HG03460 (cell line): ENCODE measurements at regions not wholly inside any gene's neighbourhood (a gene's known extent, or its start where the extent isn't known, plus 50 kb on each side); places are given as distances from the start of the nearest gene placed in this dataset.
A peak's percentile ranks its signal among the peaks of the same experiment; 100 is the strongest.

Experiments used
- ATAC-seq: cut with Tn5 transposase; IDR thresholded peaks from one replicate; pipeline ENCODE4 v1.9.1; 2021; ENCODE audit not compliant: unreplicated experiment

- no peak for ATAC-seq
Measured at GRCh38 chr4:101596781-101597552, 193.6 kb upstream of the BANK1 start.

GRCh38 chr4:101594588-101594987 is 195.9 kb upstream of the BANK1 start:
- no peak for ATAC-seq

- ATAC-seq, result no peak
Measured at GRCh38 chr4:101593666-101594065, 196.9 kb upstream of the BANK1 start.

- ATAC-seq, result no peak
Measured at GRCh38 chr4:101584306-101584705, 206.2 kb upstream of the BANK1 start.

DNA sequence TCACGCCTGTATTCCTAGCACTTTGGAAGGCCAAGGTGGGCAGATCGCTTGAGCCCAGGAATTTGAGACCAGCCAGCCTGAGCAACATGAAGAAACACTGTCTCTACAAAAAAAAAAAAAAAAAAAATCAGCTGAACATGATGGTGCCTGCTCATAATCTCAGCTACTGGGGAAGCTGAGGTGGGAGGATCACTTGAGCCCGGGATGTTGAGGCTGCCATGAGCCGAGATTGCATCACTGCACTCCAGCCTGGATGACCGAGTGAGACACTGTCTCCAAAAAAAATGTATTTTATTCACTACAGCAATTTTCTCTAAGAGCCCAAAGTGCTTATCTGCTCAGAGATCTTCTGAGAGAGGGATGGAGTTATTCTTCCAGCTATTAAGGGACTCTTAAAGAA is 215.8 kb upstream of the PPP3CA start:
- ATAC-seq, result no peak

DNA sequence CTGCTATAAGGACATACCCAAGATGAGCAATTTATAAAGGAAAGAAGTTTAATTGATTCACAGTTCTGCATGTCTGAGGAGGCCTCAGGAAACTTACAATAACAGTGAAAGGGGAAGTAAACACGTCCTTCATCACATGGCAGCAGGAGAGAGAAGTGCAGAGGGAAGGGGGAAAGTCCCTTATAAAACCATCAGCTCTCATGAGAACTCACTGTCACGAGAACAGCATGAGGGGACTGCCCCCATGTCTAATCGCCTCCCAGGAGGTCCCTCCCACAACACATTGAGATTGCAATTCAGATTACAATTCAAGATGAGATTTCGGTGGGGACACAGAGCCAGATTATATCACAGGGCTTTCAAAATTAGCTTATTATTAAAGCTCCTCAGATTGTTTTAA is 209.5 kb upstream of the PPP3CA start:
- no peak for ATAC-seq

DNA sequence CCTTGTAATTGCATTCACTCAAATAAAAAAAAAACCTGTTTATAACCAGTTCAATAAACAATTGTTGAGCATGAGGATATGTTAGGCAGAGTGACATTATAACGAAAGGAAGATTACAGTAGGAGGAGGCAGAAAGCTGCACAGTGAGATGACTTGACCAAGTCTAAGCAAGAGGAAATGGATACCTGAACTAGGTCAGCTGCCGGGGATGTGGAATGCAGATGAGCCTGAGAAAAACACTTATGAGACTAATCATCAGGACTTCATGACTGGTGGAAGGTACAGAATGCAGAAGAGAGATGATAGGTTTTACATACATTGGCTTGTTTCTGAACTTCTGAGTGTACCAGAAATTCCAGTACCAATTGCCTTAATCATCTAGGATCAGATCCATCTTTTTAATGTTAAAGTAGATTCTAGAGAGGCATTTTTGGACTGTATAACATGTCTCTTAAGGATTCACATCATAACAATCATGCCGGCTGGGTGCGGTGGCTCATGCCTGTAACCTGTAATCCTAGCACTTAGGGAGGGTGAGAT is 208.1 kb upstream of the PPP3CA start:
- no peak for ATAC-seq

DNA sequence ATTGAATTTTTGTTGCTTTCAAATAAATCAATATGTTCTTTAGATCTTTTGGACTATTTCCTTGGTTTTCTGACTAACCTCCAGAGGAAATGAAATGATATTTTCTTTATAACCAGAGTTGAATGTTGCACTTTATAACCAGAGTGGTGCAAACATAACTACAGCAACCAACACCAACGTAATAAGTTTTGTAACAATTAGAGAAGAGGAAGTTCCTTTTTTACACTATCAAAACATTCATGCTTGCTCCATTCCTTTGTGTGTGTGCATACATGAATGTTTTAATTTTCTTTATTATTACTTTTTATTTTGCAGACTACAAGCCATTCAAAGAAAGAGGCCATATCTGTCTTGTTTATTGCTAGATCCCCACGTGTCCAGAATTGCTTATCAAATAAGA is 193.0 kb upstream of the PPP3CA start:
- ATAC-seq, result no peak

DNA sequence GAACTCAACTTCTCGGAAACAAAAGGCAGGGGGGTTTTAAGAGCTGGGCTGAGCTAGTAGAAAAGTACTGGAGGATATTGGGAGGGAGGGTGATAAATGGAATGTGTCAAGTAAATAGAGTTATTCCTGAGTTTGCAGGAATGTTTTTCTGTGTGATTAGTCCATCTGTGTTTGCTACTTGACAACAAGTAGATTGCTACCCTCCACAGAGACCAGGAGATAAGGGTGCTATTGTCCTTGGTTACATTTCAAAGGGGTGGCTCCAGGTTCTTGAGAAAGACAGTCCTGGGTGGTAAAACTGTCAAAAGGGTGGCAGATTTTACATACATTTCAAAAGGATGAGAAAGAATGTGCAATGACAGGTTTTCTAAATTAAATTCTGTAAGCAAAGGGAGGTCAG is 181.2 kb upstream of the PPP3CA start:
- ATAC-seq, result no peak

- peak; percentile 95 for ATAC-seq
Measured at GRCh38 chr4:101527188-101527587, 179.9 kb upstream of the PPP3CA start.

DNA sequence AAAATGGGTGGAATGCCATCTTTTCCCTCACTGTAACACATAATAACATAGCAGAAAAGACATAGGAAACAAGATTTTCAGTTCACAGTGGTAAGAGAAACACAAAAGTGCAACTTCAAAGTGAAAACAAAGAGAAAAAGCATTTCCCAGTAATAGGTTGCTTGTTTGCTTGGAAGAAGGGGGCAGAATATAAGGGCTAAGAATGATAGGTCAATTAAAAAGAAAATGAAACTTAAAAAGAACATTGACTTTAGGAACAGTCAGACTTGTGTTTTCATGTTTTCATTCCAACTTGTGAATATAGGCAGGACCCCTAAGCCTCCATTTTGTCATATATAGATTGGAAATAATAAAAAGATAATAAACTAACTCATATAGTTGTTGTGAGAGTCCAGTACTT is 168.2 kb upstream of the PPP3CA start:
- ATAC-seq, result no peak

- ATAC-seq, result no peak
Measured at GRCh38 chr4:101515099-101515498, 167.8 kb upstream of the PPP3CA start.

DNA sequence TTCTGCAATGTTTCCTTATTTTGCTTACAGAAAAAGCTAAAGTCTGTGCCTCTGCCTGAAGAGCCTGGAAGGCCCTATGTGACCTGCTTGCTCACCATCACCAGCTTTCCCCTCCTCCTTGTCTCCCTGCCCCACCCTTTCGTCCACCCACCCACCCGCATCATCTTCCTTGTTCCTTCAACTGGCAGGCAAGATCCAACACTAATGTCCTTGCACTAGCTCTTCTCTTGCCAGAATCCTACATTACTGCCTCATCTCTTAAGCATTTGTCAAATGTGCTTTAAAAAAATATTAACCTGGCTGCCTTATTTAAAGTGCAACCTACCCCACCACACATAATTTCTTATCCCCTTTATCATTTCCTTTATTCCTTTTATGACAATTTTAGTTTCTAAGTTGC is 165.1 kb upstream of the PPP3CA start:
- no peak for ATAC-seq

- no peak for ATAC-seq
Measured at GRCh38 chr4:101501421-101501820, 154.1 kb upstream of the PPP3CA start.

DNA sequence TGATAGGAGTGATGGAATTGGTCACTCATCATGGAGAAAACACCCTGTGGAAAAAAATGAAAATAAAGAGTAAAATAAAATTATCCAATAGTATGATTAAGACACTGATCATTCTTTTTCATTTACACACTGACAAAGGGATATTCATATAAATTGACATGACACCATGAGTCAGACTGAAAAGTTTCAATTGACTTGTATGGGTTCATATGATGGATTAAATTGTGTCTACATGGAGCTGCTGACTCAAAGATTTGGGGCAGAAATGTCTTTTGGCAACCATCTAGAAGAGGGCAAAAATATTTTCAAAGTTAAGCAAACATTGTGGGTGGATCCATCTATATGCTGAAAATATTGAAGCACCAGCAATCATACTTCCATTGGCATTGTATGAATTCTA is 153.4 kb upstream of the PPP3CA start:
- ATAC-seq, result no peak

DNA sequence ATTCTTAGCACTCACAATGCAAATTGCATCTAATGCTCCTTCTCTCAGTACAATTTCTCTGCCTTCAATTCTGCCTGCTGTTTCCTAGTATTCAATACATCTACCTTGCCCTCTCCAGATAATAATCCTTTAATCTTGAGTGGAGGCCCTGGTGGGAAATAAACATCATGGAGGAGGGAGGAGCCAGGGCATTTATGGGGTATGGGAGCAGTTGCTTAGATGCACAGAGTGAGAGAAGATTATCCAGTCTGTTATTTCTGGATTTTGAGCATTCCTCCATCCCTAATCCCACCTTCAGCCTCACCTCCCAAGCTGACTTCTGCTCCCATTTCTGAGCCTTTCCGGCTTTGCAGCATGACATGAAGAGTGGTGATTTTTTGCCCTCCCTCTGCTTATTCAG is 127.9 kb upstream of the PPP3CA start:
- no peak for ATAC-seq

GRCh38 chr4:101471201-101471600 is 123.9 kb upstream of the PPP3CA start:
- ATAC-seq, result no peak

GRCh38 chr4:101464596-101464995 is 117.3 kb upstream of the PPP3CA start:
- no peak for ATAC-seq

DNA sequence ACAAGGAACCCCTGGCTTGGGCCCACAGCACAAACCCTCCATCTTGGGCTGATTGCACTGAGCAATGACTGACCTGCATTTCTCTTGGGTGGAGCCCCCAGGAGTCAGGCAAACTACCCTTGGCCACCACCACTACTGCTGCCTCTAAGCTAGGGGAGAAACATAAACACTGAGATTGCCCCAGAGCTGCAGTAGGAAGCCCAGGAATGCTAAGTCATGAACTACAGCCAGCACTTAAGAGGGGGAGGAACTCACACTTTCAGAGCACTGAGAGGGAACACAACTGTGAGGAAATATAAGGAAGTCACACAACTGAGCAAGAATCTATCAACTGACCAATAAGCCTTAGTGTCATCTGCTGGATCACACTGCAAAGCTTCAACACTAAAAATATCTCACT is 111.6 kb upstream of the PPP3CA start:
- no peak for ATAC-seq

GRCh38 chr4:101458473-101458872 is 111.1 kb upstream of the PPP3CA start:
- ATAC-seq, result no peak

DNA sequence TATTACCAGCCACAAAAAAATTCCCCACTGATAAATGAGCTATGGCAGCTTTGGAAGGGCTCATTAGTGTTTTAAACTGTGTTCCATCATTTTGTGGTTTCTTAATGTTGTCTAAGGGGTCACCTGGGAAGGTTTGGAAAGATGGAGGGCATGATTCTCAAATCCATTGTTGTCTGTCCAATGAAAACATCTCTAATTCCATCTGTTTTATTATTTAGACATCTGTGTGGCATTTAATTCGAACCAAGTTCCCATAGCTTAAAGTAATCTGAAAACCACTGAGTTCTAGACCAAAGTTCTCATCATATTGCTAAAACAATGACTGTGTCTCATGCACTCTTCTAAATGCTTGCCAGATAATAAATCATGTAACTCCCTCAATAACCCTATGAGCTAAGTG is 103.8 kb upstream of the PPP3CA start:
- ATAC-seq, result no peak

DNA sequence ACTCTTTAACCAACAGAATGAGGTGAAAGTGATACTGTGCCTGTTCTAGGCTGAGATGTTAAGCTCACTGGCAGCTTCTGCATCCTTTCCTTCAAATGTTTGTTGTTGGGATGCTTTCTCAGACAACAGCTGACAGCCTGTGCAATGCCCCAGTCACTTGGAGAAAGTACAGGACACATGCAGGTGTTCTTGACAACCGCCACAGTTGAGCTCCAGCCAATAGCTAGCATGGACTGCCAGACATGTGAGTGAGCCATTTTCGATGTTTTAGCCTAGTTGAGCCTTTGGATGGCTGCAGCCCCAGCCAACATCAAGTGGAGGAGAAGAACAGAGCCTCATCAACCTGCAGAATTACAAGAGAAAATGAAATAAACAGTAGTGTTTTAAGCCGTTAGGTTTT is 94.1 kb upstream of the PPP3CA start:
- no peak for ATAC-seq

DNA sequence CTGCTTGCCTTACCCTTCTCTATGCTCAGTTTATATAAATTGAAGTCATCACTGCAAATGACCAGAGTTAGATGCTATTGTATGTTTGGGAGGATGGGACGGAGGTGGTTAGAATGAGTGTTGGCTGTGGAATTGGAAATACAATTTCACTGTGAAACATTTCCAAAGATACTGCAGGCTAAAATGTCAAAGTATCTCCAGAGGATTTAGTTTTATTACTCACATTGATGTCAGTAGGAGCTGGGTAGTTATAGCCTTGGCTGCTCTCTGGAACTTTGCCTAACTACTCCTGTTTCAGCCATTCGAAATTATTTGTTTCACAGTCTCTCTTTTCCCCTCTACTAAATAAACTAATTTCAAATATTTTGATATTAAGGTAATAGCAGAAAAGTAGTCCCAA is 92.6 kb upstream of the PPP3CA start:
- ATAC-seq, result no peak
